Keratinocyte (primary cell): ENCODE measurements at regions not wholly inside any gene's neighbourhood (a gene's known extent, or its start where the extent isn't known, plus 50 kb on each side); places are given as distances from the start of the nearest gene placed in this dataset.

Source experiments
- DNase-seq: peaks from one replicate; pipeline ENCODE4 v3.0.0-alpha.2; 2011; ENCODE audit warnings: low read depth, missing footprints, low spot score
- FAIRE-seq: peaks from 2 replicates; lab custom pipeline; 2011; peaks lifted over from hg19 to GRCh38; lab: Jason Lieb, UNC
- H2AFZ ChIP-seq: 2 replicates; pipeline ENCODE4 v1.6.0; 2012; ENCODE audit warnings: low read length, control low read depth, inconsistent platforms; ENCODE audit not compliant: control insufficient read depth
- H3K27ac ChIP-seq: 2 replicates; pipeline ENCODE4 v1.5.1; 2011; ENCODE audit warnings: low read length; ENCODE audit not compliant: control insufficient read depth, insufficient read depth
- H3K27me3 ChIP-seq: 3 replicates; pipeline ENCODE4 v1.6.0; 2011; ENCODE audit warnings: low read length; ENCODE audit not compliant: control insufficient read depth, insufficient read depth; ENCODE audit errors: extremely low read depth
- H3K36me3 ChIP-seq, 2 experiments: 2 replicates in 1 of 2; 3 replicates in 1 of 2; pipeline ENCODE4 v1.5.1; 2011; ENCODE audit warnings: low read length in 2 of 2, mild to moderate bottlenecking in 1 of 2; ENCODE audit not compliant: control insufficient read depth in 2 of 2, insufficient read depth in 2 of 2; ENCODE audit errors: extremely low read depth in 1 of 2
- H3K4me1 ChIP-seq: 3 replicates; pipeline ENCODE4 v1.5.1; 2011; ENCODE audit warnings: low read length; ENCODE audit not compliant: control insufficient read depth, insufficient read depth; ENCODE audit errors: extremely low read depth
- H3K4me2 ChIP-seq: 3 replicates; pipeline ENCODE4 v1.6.0; 2011; ENCODE audit warnings: low read depth, low read length; ENCODE audit not compliant: control insufficient read depth, insufficient read depth; ENCODE audit errors: extremely low read depth
- H3K4me3 ChIP-seq, 3 experiments: fragments of 200-600 bp in 1 of 3; sonication (generic) in 1 of 3; 2 replicates in 2 of 3; 3 replicates in 1 of 3; pipeline ENCODE4 v1.5.1; 2011 to 2016; ENCODE audit warnings: low read length in 3 of 3, mild to moderate bottlenecking in 3 of 3, control low read depth in 2 of 3, inconsistent platforms in 1 of 3, low read depth in 1 of 3, mixed read lengths in 1 of 3, mixed run types in 1 of 3, moderate library complexity in 1 of 3; ENCODE audit not compliant: control insufficient read depth in 2 of 3, insufficient read depth in 2 of 3; ENCODE audit errors: extremely low read depth in 1 of 3
- H3K79me2 ChIP-seq: 2 replicates; pipeline ENCODE4 v1.6.0; 2012; ENCODE audit warnings: low read length; ENCODE audit not compliant: control insufficient read depth, insufficient read depth
- H3K9ac ChIP-seq: 3 replicates; pipeline ENCODE4 v1.6.0; 2011; ENCODE audit warnings: low read length; ENCODE audit not compliant: control insufficient read depth, insufficient read depth; ENCODE audit errors: extremely low read depth
- H3K9me1 ChIP-seq: 3 replicates; pipeline ENCODE4 v1.6.0; 2011; ENCODE audit warnings: low read length; ENCODE audit not compliant: control insufficient read depth, insufficient read depth; ENCODE audit errors: extremely low read depth
- H3K9me3 ChIP-seq: 2 replicates; pipeline ENCODE4 v1.5.1; 2012; ENCODE audit warnings: low read depth, low read length; ENCODE audit not compliant: control insufficient read depth
- H4K20me1 ChIP-seq: 3 replicates; pipeline ENCODE4 v1.6.0; 2011; ENCODE audit warnings: low read length; ENCODE audit not compliant: control insufficient read depth, insufficient read depth; ENCODE audit errors: extremely low read depth
- CTCF ChIP-seq, 3 experiments: IDR thresholded peaks in 1 of 3; conservative IDR thresholded peaks in 1 of 3; optimal IDR thresholded peaks in 1 of 3; 2 replicates in 2 of 3; 3 replicates in 1 of 3; pipeline versions ENCODE3 to v1.5.1; 2011; ENCODE audit warnings: low read length in 3 of 3, mild to moderate bottlenecking in 3 of 3, moderate library complexity in 2 of 3, control low read depth in 1 of 3, inconsistent platforms in 1 of 3; ENCODE audit not compliant: insufficient read depth in 2 of 3; ENCODE audit errors: extremely low read depth in 1 of 3
- EZH2 ChIP-seq: IDR thresholded peaks from one replicate; pipeline ENCODE4 v1.6.1; 2012; ENCODE audit warnings: inconsistent platforms, mild to moderate bottlenecking, low read length, moderate library complexity
- dilution Hi-C: fragments of 300-500 bp; cut with MboI; formaldehyde crosslinking; loops from one replicate; pipeline ENCODE4 v1.7.0; 2020; ENCODE audit warnings: low sequenced_read_pairs; ENCODE audit not compliant: extremely low pct_ligation_motif_present

- H3K9me3 ChIP-seq: peaks cover 6% of the 10 kb centered on the region
- no peak for TF ChIP-seq EZH2
- no peak for TF ChIP-seq CTCF (optimal IDR thresholded peaks at IDR 0.05 in 1 of 3, IDR thresholded peaks at IDR 0.05 in 1 of 3, conservative IDR thresholded peaks at IDR 0.05 in 1 of 3; ENCODE audit: extremely low read depth in 1 of 3, insufficient read depth in 2 of 3, low read length in 3 of 3)
- no peak for FAIRE-seq
- no peaks in the 10 kb centered on the region for H3K9me1 ChIP-seq
- H3K4me3 ChIP-seq: no peak overlapping the region
- no peak overlapping the region for H3K27ac ChIP-seq
- no peak overlapping the region for H3K9ac ChIP-seq
- DNase-seq: no peak
- no peaks in the 10 kb centered on the region for H3K4me1 ChIP-seq
- H2AFZ ChIP-seq: no peak overlapping the region
- H3K36me3 ChIP-seq: no peaks in the 10 kb centered on the region
- no peaks in the 10 kb centered on the region for H4K20me1 ChIP-seq
- H3K79me2 ChIP-seq: no peaks in the 10 kb centered on the region
- dilution Hi-C loops: no loop called here
- H3K27me3 ChIP-seq: no peaks in the 10 kb centered on the region
- no peak overlapping the region for H3K4me2 ChIP-seq
Measured at GRCh38 chr5:3221432-3221831, 374.2 kb upstream of the IRX1 start.

DNA sequence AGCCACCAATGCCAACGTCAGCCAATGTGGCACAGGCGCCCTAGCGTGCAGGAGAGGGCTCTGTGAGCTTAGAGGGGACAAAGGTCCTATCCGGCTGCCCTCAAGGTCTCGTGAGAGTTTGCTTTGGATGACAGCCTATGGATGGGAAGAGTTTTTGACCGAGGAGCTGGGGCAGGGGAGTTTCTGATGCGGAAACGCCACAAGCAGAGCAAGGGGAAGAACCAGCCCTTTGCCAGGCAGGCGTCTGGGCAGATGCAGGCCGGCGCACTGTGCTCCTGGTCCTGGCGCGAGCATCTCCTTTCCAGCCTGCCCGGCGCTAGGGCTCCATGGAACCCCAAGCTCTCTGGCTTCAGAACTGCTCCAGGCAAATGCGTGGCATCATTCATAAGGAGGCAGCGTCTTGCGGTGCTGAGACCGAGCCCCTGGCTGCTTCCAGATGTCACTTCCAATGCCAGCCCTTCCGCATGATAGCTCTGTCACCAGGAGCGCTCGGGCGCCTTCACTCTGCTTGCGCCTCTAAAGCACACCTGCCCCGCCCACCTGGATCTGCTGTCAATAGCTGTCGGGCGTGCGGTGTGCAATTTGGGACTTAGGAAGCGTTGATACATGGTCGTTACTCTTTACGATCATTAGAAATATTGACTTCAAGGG lies 374.9 kb upstream of the IRX1 start:
- Histone ChIP-seq H3K9ac (no peak overlapping the region), H3K27ac (no peak overlapping the region), H2AFZ (no peak overlapping the region), H3K79me2 (no peaks in the 10 kb centered on the region), H3K27me3 (no peaks in the 10 kb centered on the region), H3K36me3 (no peaks in the 10 kb centered on the region), H3K9me1 (no peaks in the 10 kb centered on the region), H3K9me3 (peaks cover 6% of the 10 kb centered on the region), H3K4me1 (no peaks in the 10 kb centered on the region), H3K4me3 (no peak overlapping the region), H4K20me1 (no peaks in the 10 kb centered on the region), H3K4me2 (no peak overlapping the region)
- dilution Hi-C loops: no loop called here
- no peak for DNase-seq
- TF ChIP-seq EZH2 (no peak), CTCF (optimal IDR thresholded peaks at IDR 0.05 in 1 of 3, IDR thresholded peaks at IDR 0.05 in 1 of 3, conservative IDR thresholded peaks at IDR 0.05 in 1 of 3; ENCODE audit: extremely low read depth in 1 of 3, insufficient read depth in 2 of 3, low read length in 3 of 3) (no peak)
- FAIRE-seq: no peak
